BJ (cell line): ENCODE measurements at regions not wholly inside any gene's neighbourhood (a gene's known extent, or its start where the extent isn't known, plus 50 kb on each side); places are given as distances from the start of the nearest gene placed in this dataset.

Source experiments
- CTCF ChIA-PET: fragments of 350-600 bp; formaldehyde crosslinking; extraction: SDS; loops from one replicate; lab custom pipeline; 2021; ENCODE audit warnings: antibody characterized with exemption, inconsistent platforms; lab: Yijun Ruan, JAX
- POLR2A ChIA-PET: fragments of 300-600 bp; sonication (Branson Sonifier 250); formaldehyde crosslinking; extraction: SDS; loops from one replicate; lab custom pipeline; 2021; ENCODE audit warnings: antibody characterized with exemption; lab: Charles Lee
- DNase-seq: peaks from one replicate; pipeline ENCODE4 v3.0.0-alpha.2; 2011; ENCODE audit warnings: low read depth
- H3K27me3 ChIP-seq: 2 replicates; pipeline ENCODE4 v1.6.0; 2011; ENCODE audit warnings: low read length; ENCODE audit not compliant: control insufficient read depth, insufficient read depth
- H3K36me3 ChIP-seq: 2 replicates; pipeline ENCODE4 v1.5.1; 2011; ENCODE audit warnings: low read length; ENCODE audit not compliant: control insufficient read depth, insufficient read depth
- H3K4me3 ChIP-seq: 2 replicates; pipeline ENCODE4 v1.5.1; 2011; ENCODE audit warnings: low read depth, mild to moderate bottlenecking, control low read depth, low read length
- TF ChIP-seq, protein P1 (sequence below): IDR thresholded peaks from 2 replicates; pipeline ENCODE4 v1.5.1; 2011; ENCODE audit warnings: low read depth, mild to moderate bottlenecking, control low read depth, inconsistent platforms, low read length, moderate library complexity; ENCODE audit not compliant: insufficient read depth

DNA sequence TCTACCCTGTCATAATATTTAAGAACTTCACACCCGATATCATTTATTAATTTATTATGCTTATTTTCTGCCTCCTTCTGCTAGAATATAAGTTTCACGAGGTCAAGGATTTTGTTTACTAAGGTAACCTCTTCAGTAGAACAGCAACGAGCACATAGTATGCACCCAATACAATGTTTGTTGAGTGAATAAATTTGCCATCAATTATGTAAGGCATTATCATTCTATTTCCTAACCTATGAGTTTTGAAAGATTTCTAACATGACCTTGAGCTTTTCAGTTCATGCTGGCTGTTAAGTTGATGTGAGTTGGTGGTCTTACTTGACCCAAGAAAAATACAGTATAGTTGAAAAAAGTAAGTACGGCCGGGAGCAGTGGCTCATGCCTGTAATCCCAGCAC, 125.9 kb upstream of the LOC128125822 start:
- TF ChIP-seq, protein P1, sequence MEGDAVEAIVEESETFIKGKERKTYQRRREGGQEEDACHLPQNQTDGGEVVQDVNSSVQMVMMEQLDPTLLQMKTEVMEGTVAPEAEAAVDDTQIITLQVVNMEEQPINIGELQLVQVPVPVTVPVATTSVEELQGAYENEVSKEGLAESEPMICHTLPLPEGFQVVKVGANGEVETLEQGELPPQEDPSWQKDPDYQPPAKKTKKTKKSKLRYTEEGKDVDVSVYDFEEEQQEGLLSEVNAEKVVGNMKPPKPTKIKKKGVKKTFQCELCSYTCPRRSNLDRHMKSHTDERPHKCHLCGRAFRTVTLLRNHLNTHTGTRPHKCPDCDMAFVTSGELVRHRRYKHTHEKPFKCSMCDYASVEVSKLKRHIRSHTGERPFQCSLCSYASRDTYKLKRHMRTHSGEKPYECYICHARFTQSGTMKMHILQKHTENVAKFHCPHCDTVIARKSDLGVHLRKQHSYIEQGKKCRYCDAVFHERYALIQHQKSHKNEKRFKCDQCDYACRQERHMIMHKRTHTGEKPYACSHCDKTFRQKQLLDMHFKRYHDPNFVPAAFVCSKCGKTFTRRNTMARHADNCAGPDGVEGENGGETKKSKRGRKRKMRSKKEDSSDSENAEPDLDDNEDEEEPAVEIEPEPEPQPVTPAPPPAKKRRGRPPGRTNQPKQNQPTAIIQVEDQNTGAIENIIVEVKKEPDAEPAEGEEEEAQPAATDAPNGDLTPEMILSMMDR = no peak
- ChIA-PET POLR2A (no interaction called here), CTCF (no interaction called here)
- Histone ChIP-seq H3K36me3 (no peaks in the 10 kb centered on the region), H3K4me3 (no peak overlapping the region), H3K27me3 (no peaks in the 10 kb centered on the region)
- DNase-seq = no peak

DNA sequence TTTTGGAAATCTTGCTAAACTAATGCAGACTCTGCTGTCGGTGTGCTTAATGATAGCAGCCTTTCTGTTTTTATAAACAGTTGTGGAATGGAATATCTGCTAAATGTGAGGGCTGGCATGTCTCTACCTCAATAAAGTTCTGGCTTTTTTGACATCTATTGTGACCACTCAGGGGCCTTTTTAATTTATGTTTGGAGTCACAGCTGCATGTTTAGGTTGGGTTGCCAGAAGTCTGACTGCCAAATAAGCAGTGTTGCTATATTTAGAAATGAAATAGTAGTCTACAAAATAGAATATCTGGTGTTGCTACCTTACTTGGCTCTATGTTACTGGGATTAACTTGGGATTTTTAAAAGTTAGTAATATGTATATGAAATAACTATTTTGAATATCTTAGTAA, 125.1 kb upstream of the LOC128125822 start:
- ChIA-PET POLR2A (no interaction called here), CTCF (no interaction called here)
- DNase-seq = no peak
- TF ChIP-seq, protein P1 = no peak
- H3K36me3 ChIP-seq = no peaks in the 10 kb centered on the region
- no peaks in the 10 kb centered on the region for H3K27me3 ChIP-seq
- no peak overlapping the region for H3K4me3 ChIP-seq

DNA sequence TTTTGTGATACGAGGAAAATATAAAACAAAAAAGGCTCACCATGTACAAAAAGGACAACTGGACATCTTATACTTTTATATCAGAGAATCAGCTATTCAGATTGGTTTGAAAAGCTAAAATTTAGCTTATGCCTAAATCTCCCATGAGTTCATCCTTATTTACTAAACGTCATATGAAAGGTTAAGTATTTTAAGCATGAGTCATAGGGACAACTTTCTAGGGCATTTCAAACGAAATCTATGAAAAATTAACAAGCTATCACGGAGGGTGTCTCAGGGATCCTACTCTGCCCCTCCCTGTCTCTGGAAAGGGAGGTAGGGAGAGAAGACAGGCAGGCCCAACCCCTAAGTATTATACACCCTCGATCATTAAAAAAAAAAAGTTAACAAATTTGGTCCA, 124.1 kb upstream of the LOC128125822 start:
- TF ChIP-seq, protein P1 = no peak
- POLR2A ChIA-PET = no interaction called here
- Histone ChIP-seq H3K4me3 (no peak overlapping the region), H3K36me3 (no peaks in the 10 kb centered on the region), H3K27me3 (no peaks in the 10 kb centered on the region)
- CTCF ChIA-PET = no interaction called here
- no peak for DNase-seq

DNA sequence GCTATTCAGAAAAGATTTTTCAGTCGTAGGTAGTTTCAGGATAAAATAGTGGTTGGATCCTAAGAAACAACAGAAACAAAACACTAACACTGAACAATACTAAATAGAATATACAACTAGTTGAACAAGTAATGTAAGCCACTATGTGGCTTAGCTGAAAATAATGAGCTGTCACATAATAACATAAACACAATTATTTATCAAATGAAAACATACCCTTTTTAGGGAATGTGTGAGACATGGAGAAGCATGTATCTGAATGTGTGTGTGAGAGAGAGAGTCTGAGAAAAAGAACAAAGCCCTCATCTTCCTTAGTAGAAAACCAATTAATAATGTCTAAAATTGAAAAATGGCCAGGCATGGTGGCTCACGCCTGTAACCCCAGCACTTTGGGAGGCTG, 122.6 kb upstream of the LOC128125822 start:
- TF ChIP-seq, protein P1 = no peak
- ChIA-PET POLR2A (no interaction called here), CTCF (no interaction called here)
- DNase-seq = no peak
- no peak overlapping the region for H3K4me3 ChIP-seq
- H3K36me3 ChIP-seq = no peaks in the 10 kb centered on the region
- no peaks in the 10 kb centered on the region for H3K27me3 ChIP-seq

DNA sequence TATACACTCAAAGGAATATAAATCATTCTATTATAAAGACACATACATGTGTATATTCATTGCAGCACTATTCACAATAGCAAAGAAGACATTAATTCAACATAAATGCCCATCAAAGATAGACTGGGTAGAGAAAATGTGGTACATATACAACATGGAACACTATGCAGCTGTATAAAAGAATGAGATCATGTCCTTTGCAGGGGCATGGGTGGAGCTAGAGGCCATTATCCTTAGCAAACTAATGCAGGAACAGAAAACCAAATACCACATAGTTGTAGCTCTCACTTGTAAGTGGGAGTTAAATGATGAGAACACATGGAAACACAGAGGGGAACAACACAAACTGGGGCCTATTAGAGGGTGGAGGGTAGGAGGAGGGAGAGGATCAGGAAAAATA, 121.0 kb upstream of the LOC128125822 start:
- TF ChIP-seq, protein P1 = no peak
- H3K36me3 ChIP-seq = no peaks in the 10 kb centered on the region
- H3K4me3 ChIP-seq = no peak overlapping the region
- no peak for DNase-seq
- POLR2A ChIA-PET = no interaction called here
- H3K27me3 ChIP-seq = no peaks in the 10 kb centered on the region
- CTCF ChIA-PET = no interaction called here
